ENCODE measurements at regions not wholly inside any gene's neighbourhood (a gene's known extent, or its start where the extent isn't known, plus 50 kb on each side); places are given as distances from the start of the nearest gene placed in this dataset.

DNA sequence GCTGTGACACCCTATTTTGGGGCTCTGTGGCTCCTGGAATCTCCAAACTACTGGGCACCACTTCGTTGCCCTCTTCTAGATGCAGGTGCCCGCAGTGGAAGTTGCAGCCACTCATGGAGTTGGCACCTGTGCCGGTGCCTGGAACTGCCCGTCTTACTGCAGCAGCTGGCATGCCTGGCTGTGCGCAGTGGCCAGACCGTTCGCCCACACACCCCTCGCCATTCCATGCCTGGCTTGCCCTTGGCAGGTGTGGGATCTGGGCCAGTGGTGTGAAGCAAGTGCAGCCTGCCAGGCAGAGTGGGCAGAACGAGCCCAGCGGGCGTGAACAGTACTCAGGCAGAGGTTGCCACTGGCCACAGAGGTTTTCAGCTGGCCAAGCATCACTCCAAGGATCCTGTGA is 1286.7 kb downstream of the ROBO1 start:
- no peaks in the 10 kb centered on the region for H3K27me3 ChIP-seq (ENCODE audit: control insufficient read depth, extremely low read depth, insufficient read depth, low read length)
- H3K4me2 ChIP-seq (ENCODE audit: control insufficient read depth, extremely low read depth, insufficient read depth, low read depth, low read length) = no peak overlapping the region
- dilution Hi-C loops (cut with MboI; ENCODE audit: extremely low pct_ligation_motif_present, low sequenced_read_pairs) = no loop called here
- no peaks in the 10 kb centered on the region for H3K36me3 ChIP-seq (ENCODE audit: control insufficient read depth in 2 of 2, extremely low read depth in 1 of 2, insufficient read depth in 2 of 2, low read length in 2 of 2)
- no peak overlapping the region for H2AFZ ChIP-seq (ENCODE audit: control insufficient read depth, low read length)
- H3K9me3 ChIP-seq (ENCODE audit: control insufficient read depth, low read depth, low read length) = no peaks in the 10 kb centered on the region
- no peaks in the 10 kb centered on the region for H4K20me1 ChIP-seq (ENCODE audit: control insufficient read depth, extremely low read depth, insufficient read depth, low read length)
- no peaks in the 10 kb centered on the region for H3K79me2 ChIP-seq (ENCODE audit: control insufficient read depth, insufficient read depth, low read length)
- H3K9ac ChIP-seq (ENCODE audit: control insufficient read depth, extremely low read depth, insufficient read depth, low read length) = no peak overlapping the region
- no peak for FAIRE-seq
- H3K27ac ChIP-seq (ENCODE audit: control insufficient read depth, insufficient read depth, low read length) = no peak overlapping the region
- H3K9me1 ChIP-seq (ENCODE audit: control insufficient read depth, extremely low read depth, insufficient read depth, low read length) = no peaks in the 10 kb centered on the region
- no peak for DNase-seq (ENCODE audit: low read depth, low spot score)
- no peaks in the 10 kb centered on the region for H3K4me1 ChIP-seq (ENCODE audit: control insufficient read depth, extremely low read depth, insufficient read depth, low read length)
- TF ChIP-seq, protein P1, sequence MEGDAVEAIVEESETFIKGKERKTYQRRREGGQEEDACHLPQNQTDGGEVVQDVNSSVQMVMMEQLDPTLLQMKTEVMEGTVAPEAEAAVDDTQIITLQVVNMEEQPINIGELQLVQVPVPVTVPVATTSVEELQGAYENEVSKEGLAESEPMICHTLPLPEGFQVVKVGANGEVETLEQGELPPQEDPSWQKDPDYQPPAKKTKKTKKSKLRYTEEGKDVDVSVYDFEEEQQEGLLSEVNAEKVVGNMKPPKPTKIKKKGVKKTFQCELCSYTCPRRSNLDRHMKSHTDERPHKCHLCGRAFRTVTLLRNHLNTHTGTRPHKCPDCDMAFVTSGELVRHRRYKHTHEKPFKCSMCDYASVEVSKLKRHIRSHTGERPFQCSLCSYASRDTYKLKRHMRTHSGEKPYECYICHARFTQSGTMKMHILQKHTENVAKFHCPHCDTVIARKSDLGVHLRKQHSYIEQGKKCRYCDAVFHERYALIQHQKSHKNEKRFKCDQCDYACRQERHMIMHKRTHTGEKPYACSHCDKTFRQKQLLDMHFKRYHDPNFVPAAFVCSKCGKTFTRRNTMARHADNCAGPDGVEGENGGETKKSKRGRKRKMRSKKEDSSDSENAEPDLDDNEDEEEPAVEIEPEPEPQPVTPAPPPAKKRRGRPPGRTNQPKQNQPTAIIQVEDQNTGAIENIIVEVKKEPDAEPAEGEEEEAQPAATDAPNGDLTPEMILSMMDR (optimal IDR thresholded peaks at IDR 0.05 in 1 of 3, IDR thresholded peaks at IDR 0.05 in 1 of 3, conservative IDR thresholded peaks at IDR 0.05 in 1 of 3; ENCODE audit: extremely low read depth in 1 of 3, insufficient read depth in 2 of 3, low read length in 3 of 3) = no peak
- no peak for TF ChIP-seq EZH2 (IDR thresholded peaks at IDR 0.05; ENCODE audit: low read length)
- H3K4me3 ChIP-seq (ENCODE audit: control insufficient read depth in 2 of 3, extremely low read depth in 1 of 3, insufficient read depth in 2 of 3, low read depth in 1 of 3, low read length in 3 of 3) = no peak overlapping the region

DNA sequence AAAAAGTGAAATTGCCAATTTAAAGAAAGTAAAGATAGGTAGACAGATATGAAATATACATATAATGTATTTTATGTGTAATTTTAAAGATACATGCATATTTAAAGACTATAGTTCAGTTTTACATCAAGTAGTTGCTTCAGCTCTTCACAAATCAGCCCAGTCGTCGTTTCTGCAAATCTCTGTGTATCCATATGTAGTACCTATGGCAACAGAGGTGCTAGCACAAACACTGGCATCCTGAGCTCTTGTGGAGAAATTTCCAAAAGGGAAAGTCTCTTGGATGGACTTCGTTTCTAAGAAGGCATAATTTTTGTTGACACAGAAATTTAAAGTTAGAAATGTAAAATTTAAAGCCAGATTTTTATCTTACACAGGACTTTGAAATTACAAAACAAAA is 1284.7 kb downstream of the ROBO1 start:
- Histone ChIP-seq H3K27ac (ENCODE audit: control insufficient read depth, insufficient read depth, low read length) (no peak overlapping the region), H3K4me3 (ENCODE audit: control insufficient read depth in 2 of 3, extremely low read depth in 1 of 3, insufficient read depth in 2 of 3, low read depth in 1 of 3, low read length in 3 of 3) (no peak overlapping the region), H3K9ac (ENCODE audit: control insufficient read depth, extremely low read depth, insufficient read depth, low read length) (no peak overlapping the region), H3K9me1 (ENCODE audit: control insufficient read depth, extremely low read depth, insufficient read depth, low read length) (no peaks in the 10 kb centered on the region), H3K36me3 (ENCODE audit: control insufficient read depth in 2 of 2, extremely low read depth in 1 of 2, insufficient read depth in 2 of 2, low read length in 2 of 2) (no peaks in the 10 kb centered on the region), H4K20me1 (ENCODE audit: control insufficient read depth, extremely low read depth, insufficient read depth, low read length) (no peaks in the 10 kb centered on the region), H3K27me3 (ENCODE audit: control insufficient read depth, extremely low read depth, insufficient read depth, low read length) (no peaks in the 10 kb centered on the region), H3K9me3 (ENCODE audit: control insufficient read depth, low read depth, low read length) (no peaks in the 10 kb centered on the region), H2AFZ (ENCODE audit: control insufficient read depth, low read length) (no peak overlapping the region), H3K79me2 (ENCODE audit: control insufficient read depth, insufficient read depth, low read length) (no peaks in the 10 kb centered on the region), H3K4me1 (ENCODE audit: control insufficient read depth, extremely low read depth, insufficient read depth, low read length) (no peaks in the 10 kb centered on the region), H3K4me2 (ENCODE audit: control insufficient read depth, extremely low read depth, insufficient read depth, low read depth, low read length) (no peak overlapping the region)
- FAIRE-seq (no peak), DNase-seq (ENCODE audit: low read depth, low spot score) (no peak)
- TF ChIP-seq, protein P1 (optimal IDR thresholded peaks at IDR 0.05 in 1 of 3, IDR thresholded peaks at IDR 0.05 in 1 of 3, conservative IDR thresholded peaks at IDR 0.05 in 1 of 3; ENCODE audit: extremely low read depth in 1 of 3, insufficient read depth in 2 of 3, low read length in 3 of 3) = no peak
- TF ChIP-seq EZH2 (IDR thresholded peaks at IDR 0.05; ENCODE audit: low read length) = no peak
- dilution Hi-C loops (cut with MboI; ENCODE audit: extremely low pct_ligation_motif_present, low sequenced_read_pairs) = no loop called here

Data from keratinocyte (primary cell).